ENCODE measurements at regions not wholly inside any gene's neighbourhood (a gene's known extent, or its start where the extent isn't known, plus 50 kb on each side); places are given as distances from the start of the nearest gene placed in this dataset.
"Not testable (repeated sequence)": the region's sequence is repeated elsewhere in the genome, so short reads cannot be mapped to it uniquely, and the experiment has no call there.

DNA sequence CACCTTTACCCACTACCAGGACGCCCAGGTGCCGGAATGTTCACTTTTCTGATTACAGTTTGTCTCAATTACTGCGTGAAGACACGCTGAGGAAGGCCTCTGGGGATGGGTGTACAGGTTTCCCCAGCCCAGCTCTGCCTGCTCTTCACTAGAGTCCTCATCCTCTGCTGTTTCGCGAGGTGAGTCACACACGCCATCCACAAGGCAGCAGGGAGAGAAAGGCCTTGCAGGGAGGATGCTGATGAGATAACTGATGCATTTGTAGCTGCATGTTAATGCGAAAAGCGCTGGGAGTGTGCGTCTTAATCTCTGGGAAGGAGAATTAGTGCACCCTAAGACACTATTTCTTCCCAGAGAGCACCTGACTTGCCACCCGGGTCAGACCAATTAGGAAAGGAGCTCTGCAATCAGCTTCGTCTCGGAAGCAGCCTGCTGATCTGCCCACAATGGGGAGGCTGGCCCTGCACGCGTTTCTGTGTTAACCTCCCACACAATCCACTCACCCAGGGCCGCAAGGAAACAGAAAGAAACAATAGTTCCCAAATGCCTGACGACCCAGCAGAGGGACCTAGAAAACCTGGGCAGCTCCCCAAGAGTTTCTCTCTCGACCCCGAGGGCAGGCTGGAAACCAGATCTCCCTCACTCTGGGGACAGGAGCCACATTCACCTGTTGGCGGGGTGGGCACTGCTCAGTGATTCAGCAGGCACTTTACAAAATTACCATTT is 578.7 kb downstream of the GLRX3 start:
- H3K36me3 ChIP-seq: no peaks in the 10 kb centered on the region
- TF ChIP-seq, protein P1, sequence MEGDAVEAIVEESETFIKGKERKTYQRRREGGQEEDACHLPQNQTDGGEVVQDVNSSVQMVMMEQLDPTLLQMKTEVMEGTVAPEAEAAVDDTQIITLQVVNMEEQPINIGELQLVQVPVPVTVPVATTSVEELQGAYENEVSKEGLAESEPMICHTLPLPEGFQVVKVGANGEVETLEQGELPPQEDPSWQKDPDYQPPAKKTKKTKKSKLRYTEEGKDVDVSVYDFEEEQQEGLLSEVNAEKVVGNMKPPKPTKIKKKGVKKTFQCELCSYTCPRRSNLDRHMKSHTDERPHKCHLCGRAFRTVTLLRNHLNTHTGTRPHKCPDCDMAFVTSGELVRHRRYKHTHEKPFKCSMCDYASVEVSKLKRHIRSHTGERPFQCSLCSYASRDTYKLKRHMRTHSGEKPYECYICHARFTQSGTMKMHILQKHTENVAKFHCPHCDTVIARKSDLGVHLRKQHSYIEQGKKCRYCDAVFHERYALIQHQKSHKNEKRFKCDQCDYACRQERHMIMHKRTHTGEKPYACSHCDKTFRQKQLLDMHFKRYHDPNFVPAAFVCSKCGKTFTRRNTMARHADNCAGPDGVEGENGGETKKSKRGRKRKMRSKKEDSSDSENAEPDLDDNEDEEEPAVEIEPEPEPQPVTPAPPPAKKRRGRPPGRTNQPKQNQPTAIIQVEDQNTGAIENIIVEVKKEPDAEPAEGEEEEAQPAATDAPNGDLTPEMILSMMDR (IDR thresholded peaks at IDR 0.05): no peak
- H3K9me3 ChIP-seq: no peaks in the 10 kb centered on the region
- H3K4me3 ChIP-seq (ENCODE audit: low read depth in 1 of 2, low read length in 1 of 2): no peak overlapping the region
- H3K27ac ChIP-seq: no peak overlapping the region
- H3K4me1 ChIP-seq (ENCODE audit: control insufficient read depth in 1 of 2, insufficient read depth in 1 of 2, low read depth in 1 of 2, low read length in 1 of 2): no peaks in the 10 kb centered on the region
- no peaks in the 10 kb centered on the region for H3K27me3 ChIP-seq

DNA sequence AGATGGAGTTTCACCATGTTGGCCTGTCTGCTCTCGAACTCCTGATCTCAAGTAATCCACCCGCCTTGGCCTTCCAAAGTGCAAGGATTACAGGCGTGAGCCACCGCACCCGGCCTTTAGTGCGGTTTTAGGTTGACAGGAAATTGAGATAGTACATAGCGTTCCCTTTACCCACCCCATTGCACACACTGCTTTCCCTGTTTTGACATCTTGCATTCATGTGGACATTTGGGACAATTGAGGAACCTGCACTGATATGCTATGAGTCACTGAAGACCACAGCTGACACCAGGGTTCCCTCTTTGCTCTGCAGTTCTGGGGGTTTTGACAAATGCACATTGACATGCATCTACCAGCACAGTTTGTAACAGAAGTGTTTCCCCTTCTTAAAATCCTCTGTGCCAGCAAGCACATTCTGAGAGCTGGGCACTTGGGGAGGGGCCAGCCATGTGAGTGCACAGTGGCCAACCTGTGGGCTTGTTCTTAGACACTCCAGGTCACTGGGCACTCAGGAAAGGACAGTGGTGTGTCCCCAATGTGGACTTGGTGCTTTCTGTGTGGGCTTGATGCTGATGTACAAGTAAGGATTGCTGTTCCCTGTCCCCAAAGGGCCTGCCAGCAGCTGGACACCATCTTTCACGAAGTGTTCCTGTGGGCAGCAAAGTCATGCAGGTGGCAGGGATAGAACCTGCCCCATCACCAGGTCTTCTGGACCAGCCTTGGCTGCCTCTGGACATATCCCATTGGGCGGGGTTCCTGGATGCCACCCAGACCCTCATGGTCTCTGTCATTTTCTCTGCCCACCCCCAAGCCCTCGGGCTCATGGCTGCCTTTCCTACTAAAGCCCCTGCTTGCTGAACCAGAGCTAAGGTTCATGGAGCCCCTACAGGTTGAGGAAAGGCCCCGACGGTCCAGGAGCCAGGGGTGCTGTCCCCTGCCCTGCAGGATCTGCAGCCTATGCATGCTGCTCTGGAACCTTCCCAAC is 579.8 kb downstream of the GLRX3 start:
- H3K4me1 ChIP-seq (ENCODE audit: control insufficient read depth in 1 of 2, insufficient read depth in 1 of 2, low read depth in 1 of 2, low read length in 1 of 2): no peaks in the 10 kb centered on the region
- TF ChIP-seq, protein P1 (IDR thresholded peaks at IDR 0.05): no peak
- no peaks in the 10 kb centered on the region for H3K9me3 ChIP-seq
- H3K27ac ChIP-seq: no peak overlapping the region
- H3K4me3 ChIP-seq (ENCODE audit: low read depth in 1 of 2, low read length in 1 of 2): no peak overlapping the region
- no peaks in the 10 kb centered on the region for H3K27me3 ChIP-seq
- no peaks in the 10 kb centered on the region for H3K36me3 ChIP-seq

DNA sequence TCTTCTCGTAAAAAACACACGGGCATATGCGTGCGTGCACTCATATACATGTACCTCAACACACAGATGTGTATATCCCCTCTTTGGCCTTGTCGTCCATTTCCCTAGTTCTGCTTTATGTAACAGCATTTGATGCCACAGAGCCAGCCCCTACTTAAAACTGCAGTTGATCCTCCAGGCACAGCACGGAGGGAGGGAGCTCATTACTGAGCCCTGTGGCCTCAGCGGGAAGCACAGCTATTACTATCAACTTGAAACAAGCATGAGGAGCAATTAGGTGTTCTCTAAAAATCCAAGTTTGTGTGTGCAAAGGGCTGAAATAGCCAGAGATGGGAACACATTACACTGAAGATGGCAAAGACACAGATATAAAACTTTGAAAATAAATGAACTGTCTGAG is 580.9 kb downstream of the GLRX3 start:
- TF ChIP-seq, protein P1 (IDR thresholded peaks at IDR 0.05): no peak
- H3K36me3 ChIP-seq: no peaks in the 10 kb centered on the region

DNA sequence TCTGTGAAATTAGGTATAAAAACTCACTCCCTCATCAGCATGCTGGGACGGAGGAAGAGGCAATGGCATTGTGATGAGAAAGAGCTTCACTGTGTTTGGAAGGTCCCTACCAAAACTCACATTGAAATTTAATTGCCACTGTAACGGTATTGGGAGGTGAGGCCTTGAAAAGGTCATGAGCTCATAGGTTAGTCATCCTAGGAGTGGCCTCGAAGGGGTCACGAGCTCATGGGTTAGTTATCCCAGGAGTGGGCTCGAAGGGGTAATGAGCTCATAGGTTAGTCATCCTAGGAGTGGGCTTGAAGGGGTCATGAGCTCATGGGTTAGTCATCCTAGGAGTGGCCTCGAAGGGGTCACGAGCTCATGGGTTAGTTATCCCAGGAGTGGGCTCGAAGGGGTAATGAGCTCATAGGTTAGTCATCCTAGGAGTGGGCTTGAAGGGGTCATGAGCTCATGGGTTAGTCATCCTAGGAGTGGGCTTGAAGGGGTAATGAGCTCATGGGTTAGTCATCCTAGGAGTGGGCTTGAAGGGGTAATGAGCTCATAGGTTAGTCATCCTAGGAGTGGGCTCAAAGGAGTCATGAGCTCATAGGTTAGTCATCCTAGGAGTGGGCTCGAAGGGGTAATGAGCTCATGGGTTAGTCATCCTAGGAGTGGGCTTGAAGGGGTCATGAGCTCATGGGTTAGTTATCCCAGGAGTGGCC is 582.7 kb downstream of the GLRX3 start:
- H3K4me1 ChIP-seq (ENCODE audit: control insufficient read depth in 1 of 2, insufficient read depth in 1 of 2, low read depth in 1 of 2, low read length in 1 of 2); H3K27ac ChIP-seq; H3K36me3 ChIP-seq; H3K9me3 ChIP-seq; H3K4me3 ChIP-seq (ENCODE audit: low read depth in 1 of 2, low read length in 1 of 2); H3K27me3 ChIP-seq: not testable (repeated sequence)

More for the DNA sequence above, 580.9 kb downstream of the GLRX3 start:
- Histone ChIP-seq H3K27me3 (no peaks in the 10 kb centered on the region), H3K4me1 (ENCODE audit: control insufficient read depth in 1 of 2, insufficient read depth in 1 of 2, low read depth in 1 of 2, low read length in 1 of 2) (no peaks in the 10 kb centered on the region), H3K9me3 (no peaks in the 10 kb centered on the region), H3K4me3 (ENCODE audit: low read depth in 1 of 2, low read length in 1 of 2) (no peak overlapping the region), H3K27ac (no peak overlapping the region)

DNA sequence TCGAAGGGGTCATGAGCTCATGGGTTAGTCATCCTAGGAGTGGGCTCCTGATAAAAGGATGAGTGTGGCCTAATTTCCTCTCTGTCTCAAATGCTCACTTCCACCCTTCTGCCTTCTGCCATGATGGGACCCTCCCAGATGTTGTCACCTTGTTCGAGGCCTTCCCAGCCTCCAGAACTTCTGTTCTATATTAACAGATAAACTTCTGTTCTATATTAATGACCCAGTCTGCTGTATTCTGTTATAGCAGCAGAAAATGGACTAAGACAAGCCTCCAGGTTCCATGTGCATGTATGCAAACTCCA is 583.2 kb downstream of the GLRX3 start:
- TF ChIP-seq, protein P1 (IDR thresholded peaks at IDR 0.05): no peak
- Histone ChIP-seq H3K4me1 (ENCODE audit: control insufficient read depth in 1 of 2, insufficient read depth in 1 of 2, low read depth in 1 of 2, low read length in 1 of 2) (no peaks in the 10 kb centered on the region), H3K4me3 (ENCODE audit: low read depth in 1 of 2, low read length in 1 of 2) (no peak overlapping the region), H3K36me3 (no peaks in the 10 kb centered on the region), H3K9me3 (no peaks in the 10 kb centered on the region), H3K27ac (no peak overlapping the region), H3K27me3 (no peaks in the 10 kb centered on the region)
